ENCODE measurements at regions not wholly inside any gene's neighbourhood (a gene's known extent, or its start where the extent isn't known, plus 50 kb on each side); places are given as distances from the start of the nearest gene placed in this dataset.

DNA sequence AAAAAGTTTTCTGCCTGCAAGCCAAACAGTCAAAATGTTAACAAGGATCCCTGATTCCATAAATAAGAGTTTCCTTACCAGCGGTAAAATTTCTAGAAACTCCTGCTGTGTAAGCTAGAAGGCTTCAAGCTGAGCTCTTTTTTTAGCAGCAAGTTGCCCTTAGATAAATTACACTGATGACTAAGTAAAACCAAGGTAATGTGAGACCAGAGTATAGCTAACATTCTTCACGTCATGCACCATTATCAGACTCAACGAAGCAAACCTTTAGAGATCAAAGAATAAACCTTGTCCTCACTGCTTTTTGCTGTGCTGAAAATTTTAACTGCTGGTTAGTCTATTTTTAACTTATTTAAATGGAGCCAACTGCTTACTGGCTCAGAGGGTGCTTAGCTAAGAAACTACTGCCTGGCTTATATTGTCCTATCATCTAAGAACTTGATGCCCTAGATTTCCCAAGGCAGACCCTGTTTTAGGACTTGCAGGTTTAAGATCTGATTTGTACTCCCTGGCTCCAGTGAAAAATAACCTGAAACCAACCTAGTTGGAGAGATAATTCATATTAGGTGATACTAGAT, 900.7 kb downstream of the JRKL start:
- DNase-seq (ENCODE audit: low spot score), result no peak

DNA sequence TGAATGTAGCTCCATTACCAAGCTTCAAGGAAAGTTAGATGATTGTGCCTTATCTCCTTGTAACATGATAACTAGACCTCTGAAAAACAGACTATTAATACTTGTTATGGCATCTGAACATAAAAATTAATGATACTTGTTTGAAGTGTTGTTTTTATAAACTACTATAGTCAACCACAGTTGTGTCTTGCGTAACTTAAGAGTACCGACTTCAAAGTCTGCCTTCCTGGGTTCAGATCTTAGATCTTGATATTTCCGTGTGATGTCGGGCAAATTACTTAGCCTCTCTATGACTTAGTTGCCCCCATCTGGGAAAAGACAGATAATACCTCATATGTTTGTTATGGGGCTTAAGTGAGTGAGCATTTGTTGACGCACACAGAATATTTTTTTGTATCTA, 906.5 kb downstream of the JRKL start:
- DNase-seq (ENCODE audit: low spot score), result no peak

DNA sequence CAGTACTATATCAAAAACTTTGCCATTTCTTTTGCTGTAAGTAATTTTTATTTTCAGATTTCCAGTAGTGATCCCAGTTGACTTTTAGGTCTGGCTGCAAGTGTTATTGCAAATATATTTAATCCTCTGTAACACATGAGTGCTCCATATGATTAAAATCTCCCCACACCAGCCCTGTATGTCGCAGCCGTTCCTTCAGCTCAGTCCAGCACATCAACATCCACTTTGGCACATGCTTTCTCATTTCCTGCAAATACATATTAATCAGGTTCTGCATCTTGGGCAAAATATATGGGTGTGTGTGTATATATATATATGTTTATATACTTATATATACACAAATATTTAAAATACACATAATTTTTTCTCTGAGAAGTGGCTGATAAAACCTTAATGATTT, 919.5 kb downstream of the JRKL start:
- no peak for DNase-seq (ENCODE audit: low spot score)

DNA sequence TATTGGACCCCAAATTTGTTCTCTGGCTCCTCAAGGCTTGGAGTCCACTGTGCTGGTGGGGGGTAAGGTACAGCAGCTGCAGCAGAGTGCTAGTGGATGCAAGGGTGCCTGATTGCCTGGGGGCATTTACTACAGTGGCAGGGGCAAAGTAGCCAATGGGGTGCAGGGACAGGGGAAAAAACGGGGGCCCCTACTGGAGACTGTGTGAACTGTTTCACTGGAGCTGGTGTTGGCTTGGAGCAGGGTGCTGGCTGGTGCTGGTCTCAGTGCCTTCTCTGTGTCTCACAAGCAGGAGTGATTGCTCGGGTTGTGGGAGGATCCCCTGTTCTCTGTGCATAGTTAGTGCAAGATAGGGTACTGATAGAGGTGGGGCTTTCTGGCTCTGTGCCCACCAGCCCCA, 935.9 kb downstream of the JRKL start:
- DNase-seq (ENCODE audit: low spot score), result no peak

DNA sequence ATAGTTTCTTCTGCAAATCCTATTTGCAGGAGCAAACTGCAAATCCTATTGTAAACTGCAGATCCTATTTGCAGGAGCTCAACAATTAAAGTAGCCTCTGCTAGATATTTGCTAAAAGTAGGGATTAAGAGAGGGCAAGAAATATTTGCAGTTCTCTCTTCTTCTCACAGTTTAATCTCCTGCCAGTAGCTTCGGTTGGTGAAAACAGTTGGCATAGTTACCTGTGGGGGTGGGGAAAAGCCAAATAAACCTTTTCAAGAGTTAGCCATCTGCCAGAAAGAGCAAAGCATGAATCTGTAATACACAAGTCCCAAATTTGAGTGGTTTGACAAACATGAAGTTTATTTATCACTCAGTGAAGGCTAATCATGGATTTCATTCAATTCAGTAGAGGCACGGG, 942.5 kb downstream of the JRKL start:
- DNase-seq (ENCODE audit: low spot score), result no peak

DNA sequence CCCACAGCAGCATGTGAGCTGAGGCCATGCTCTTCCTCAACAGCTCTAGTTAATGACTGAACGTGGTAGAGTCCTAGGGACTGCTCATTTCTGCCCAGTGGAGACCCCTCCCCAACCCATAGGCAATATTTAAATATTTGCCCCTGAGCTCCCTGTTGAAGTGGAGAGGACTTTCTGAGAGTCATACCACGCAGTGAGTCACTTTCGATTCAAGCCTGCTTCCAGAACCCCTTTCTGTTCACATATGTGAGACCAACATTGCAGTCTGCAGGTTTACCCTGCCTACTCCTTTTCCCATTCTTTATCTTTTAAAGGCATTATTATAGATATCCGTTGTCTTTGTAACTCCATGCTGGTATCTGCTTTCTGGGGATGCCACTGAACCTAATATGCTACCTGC, 946.3 kb downstream of the JRKL start:
- DNase-seq (ENCODE audit: low spot score), result no peak

DNA sequence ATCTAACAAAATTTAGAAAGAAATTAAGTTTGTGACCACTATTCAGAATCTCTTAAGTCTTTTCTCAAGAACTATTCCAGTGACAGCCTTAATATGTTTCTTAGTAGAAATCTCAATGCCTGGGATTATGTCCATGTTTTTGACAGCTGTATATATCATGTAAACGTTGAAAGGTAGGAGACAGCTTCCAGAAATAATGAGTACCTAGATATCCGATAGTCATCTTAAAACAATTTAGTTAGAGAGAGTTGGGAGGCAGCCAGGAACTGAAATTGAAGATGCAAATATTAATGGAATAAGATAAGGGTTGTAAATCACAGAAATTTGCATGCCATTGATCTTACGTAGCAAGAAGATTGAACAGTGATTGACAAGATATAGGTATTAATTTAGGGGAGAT, 955.2 kb downstream of the JRKL start:
- no peak for DNase-seq (ENCODE audit: low spot score)

DNA sequence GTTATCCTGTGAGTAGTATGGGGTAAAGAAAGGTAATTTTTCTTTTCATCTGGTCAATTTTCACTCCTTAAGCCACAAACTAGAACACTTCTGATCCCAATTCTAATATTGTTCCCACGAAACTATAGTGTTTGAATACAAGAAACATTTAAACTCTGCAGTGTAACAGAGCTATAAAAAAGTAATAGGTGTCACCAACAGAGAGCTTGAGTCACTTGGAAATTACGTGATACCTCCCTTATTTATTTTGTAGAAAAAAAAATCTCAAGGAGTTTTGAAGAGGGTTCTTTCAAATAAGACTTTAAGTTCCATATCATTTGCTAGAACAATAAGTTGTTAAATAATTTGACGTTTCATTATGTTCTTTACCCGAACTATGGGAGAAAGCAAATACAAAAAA, 959.4 kb downstream of the JRKL start:
- DNase-seq (ENCODE audit: low spot score), result no peak

DNA sequence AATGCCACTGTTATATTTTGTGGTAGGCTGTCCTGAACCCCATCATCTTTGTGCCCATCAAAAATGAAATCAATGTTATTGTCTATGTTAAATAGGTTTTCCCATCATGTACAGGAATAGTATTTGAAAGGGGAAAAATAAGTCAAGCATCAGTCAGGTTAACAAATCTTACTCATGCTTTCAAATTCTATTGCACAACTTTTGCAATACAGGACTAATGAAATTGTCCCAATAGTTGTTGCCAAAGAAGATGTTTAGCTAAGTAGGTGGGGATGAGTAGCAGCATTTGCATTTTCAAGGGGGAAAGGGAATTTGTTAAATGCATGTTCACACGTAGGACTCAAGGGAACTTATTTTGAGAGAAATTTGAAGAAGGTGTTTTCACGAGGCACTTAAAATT, 962.1 kb downstream of the JRKL start:
- DNase-seq (ENCODE audit: low spot score), result no peak

DNA sequence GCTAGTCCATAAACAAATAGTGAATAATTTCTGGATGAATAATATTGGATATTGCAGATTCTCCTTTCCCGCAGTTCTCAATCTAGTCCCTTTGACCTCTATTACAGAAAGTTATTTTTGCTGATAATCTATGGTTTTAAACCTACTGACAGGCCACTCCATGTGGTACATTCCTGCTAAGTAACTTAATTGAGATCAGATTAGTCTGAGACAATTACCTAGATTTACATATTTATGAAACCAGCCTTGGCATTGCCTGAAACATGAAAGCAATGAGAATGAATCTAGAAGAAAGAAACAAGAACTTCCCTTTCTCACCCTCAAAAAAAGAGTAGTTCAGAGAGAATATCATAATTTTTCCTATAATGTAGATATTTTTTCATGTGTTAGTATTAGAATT, 964.2 kb downstream of the JRKL start:
- DNase-seq (ENCODE audit: low spot score), result no peak

DNA sequence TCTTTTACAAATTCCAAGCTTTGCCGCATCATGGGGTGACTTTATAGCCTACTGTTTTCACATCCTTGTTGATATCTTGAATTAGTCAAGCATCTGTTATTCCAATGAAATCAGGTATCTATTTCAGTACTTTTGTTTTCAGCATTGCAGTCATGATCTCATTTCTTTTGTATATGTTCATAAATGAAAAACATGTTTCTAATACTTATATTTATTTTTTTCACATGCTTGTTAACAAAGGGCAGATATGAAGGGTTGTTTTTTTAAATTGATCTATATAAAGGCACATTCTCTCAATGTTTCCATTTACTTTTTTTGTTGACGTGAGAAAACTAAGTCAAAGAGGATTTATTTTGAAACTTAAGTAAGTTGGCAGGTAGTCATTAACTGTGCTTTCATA, 964.8 kb downstream of the JRKL start:
- no peak for DNase-seq (ENCODE audit: low spot score)

DNA sequence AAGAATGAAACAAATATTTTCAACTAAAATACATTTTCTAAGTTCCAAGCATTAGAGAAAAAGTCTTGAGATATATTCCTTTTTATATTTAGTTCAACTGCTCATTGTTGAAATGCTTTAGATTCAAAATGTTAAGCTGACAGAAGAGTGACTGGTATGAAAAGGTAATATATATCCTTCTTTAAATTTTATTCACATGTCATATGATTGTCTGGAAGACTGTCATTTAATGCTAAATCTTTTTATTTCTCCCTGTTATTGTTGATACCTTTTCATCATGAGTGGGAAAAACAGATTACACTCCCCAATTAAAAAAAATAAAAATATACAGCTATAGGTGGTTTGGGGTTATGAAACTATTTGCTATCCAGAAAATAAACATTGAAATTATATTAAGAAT, 965.4 kb downstream of the JRKL start:
- no peak for DNase-seq (ENCODE audit: low spot score)

DNA sequence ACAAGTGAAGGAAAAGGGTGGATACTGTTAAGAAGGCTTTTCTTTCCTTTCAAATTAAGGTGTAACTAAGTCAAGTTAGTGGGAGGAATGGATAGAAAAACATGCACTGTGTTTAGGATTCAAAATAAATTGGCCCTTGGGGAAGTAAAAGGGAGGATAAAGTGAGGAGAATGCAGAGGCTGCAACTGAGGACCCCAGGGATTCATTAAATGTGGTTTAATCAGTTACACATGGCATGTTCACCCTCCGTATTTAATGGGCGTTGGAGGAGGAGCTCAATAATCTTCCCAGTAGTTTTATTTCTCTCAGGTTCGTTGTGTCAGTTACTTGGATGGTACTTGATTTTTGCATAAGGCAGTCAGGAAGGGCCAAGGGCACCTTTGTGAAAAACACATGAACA, 966.3 kb downstream of the JRKL start:
- no peak for DNase-seq (ENCODE audit: low spot score)

DNA sequence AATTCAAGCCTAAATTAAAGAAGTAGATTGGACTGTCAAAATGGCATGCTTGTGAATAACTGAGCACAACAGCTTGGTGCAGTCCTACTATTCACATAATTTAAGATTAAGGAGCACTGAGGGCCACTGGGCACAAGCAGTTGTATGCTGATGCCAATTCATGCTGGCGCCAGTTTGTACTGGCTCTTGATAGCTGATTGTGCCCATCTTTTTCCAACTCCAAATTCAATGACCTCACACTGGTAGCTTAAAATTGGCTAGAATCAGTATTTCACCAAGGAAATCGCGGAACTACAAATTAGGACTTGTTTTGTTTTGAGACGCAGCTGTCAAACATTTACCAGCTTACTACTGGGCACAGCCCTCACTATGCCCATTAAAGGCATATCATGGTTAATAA, 969.2 kb downstream of the JRKL start:
- DNase-seq (ENCODE audit: low spot score), result no peak

DNA sequence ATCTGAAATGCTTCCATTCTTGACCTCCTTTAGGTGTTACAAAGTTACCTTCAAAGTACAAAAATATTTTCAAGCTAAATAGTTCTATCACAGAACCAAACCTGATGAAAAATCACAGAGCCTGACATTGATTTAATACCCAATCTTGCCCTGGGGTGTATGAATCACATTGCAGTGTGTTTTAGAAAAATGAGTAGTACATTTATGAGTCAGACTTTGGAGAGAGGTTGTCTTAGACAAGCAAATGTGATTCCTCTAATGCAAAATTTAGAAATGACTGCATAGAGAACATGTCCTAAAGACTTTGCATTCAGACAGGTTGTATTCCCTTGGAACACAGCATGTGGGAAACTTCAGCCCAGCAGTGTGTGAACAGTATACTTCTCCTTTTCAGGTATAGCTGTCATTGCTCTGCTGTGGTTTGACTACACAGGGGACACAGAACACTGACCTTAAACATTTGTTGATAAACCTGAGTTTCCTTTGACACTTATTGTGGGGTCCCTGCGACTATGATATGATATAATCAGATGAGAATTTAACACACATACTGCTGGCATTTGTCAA, 972.1 kb downstream of the JRKL start:
- no peak for DNase-seq (ENCODE audit: low spot score)

DNA sequence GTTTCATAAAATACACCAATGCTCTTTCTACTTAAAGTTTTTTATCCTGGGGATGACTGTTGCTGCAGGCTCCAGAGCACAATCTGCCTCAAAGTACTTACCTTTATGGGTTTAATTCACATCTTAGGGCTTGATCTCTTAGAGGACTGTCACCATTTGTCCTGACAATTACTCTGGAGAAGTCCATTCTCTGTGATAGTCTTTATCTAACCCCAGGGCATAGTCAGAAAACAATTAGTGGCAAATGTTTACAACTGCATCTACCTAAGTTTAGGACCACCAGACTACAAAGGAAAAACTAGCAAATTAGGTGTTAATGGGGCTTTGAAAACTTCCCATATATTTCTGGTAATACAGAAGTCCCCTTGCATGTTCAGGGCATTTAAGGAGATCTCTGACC, 973.5 kb downstream of the JRKL start:
- DNase-seq (ENCODE audit: low spot score), result no peak

DNA sequence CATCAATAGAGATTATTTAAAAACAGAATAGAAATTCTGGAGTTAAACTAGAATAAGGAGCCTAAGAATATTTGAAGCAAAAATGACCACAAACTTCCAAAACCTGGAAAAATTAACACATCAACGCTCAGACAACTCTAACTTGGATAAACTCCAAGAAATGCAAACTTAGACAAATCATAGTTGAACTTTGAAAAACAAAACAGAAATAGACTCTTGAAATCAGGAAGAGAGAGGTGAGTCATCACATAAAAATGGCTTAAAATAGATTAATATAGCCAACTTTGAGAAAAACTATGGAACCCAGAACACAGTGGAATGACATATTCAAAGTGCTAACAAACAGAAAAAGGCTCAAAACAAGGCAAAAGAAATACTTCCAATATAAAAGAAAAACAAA, 974.2 kb downstream of the JRKL start:
- DNase-seq (ENCODE audit: low spot score), result no peak

DNA sequence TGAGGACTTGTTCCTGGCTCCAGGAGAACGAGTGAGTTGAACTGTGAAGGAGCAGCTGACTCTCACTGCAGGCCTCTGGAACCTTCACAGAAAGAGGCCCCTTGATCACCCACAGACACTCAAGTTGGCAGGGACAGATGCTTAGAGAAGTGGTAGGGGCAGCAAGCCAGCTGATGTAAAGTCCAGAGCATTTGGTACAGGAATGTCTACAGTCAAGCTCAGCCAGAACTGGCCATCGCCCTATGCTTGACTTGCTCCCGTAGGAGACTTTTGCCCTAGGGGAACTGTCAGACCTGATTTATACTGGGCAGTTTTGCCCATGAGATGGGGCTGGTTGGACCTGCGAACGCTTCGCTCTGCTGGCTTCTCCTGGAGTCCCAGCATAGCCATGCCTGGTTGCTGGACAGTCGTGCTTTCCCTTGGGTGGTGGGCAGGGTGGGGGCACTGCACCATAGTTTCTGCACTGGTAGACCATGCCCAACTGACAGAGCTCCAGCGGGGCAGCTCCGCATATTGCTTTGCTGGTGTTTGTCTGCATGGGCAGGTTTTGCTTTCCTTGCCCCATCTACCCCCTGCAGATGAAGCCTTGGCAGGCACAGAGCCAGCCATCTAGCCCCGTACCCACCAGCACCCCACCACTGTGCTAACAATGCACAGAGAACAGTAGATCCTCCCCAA, 977.7 kb downstream of the JRKL start:
- DNase-seq (ENCODE audit: low spot score), result no peak

DNA sequence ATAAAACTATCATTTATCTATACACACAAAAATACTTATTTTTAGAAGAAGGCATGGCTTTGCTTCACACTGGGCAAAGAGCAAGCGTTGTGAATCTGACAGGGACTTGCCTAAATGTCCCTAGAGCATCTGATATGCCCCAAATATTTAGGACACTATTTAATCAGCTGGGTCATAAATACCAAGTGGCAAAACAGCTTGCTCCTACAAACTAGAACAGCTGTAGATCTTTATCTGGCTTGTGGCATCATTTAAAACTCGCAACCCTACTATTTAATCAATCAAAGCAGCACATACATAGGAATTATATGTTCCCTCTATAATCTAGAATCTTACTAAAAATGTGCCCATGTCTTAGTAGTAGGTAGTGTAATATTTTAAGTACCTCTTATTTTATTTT, 999.5 kb downstream of the JRKL start:
- no peak for DNase-seq (ENCODE audit: low spot score)

DNA sequence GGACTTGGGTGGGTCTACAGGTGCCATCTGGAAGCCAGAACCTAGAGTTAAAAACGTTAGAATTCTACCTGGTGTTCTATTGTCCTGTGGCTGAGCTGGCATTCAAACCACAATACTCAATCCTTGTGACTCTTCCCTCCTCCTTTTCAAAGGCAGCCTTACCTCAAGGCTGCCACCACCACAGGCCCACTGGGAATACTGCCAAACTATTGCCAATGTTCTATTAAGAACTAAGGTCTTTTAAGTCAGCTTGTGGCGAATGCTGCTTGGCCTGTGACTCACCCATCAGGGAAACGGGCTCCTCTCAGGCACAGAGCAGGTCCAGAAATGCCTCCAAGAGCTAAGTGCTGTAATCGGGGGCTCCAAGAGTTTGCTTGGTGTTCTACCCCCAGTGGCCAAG, 1008.4 kb downstream of the JRKL start:
- DNase-seq (ENCODE audit: low spot score), result no peak

DNA sequence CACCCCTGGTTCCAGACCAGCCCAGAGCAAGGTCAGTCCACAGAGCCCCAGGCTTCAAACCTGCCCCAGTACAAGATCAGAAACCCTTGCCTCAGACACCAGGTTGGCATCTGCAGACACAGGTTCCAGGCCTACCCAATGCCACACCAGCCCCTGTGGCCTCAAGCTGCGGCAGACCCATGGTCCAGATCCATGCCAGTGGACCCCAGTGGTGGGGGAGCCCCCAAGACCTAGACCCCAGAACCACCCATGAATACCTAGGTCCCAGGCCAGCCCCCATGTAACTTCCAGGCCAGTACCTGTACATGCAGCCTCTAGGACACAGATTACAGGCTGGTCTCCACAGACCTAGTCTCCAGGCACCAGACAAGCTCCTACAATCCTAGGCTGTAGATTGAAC, 1019.3 kb downstream of the JRKL start:
- no peak for DNase-seq (ENCODE audit: low spot score)

DNA sequence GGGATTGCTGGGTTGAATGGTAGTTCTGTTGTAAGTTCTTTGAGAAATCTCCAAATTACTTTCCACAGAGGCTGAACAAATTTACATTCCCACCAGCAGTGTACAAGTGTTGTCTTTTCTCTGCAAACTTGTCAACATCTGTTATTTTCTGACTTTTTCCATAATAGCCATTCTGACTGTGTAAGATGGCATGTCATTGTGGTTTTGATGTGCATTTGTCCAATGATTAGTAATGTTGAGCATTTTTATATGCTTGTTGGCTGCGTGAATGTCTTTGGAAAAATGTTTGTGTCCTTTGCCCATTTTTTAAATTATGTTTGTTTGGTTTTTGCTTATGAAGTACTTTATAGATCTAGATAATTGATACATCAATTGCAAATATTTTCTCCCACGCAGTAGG, 1025.0 kb downstream of the JRKL start:
- DNase-seq (ENCODE audit: low spot score), result no peak

DNA sequence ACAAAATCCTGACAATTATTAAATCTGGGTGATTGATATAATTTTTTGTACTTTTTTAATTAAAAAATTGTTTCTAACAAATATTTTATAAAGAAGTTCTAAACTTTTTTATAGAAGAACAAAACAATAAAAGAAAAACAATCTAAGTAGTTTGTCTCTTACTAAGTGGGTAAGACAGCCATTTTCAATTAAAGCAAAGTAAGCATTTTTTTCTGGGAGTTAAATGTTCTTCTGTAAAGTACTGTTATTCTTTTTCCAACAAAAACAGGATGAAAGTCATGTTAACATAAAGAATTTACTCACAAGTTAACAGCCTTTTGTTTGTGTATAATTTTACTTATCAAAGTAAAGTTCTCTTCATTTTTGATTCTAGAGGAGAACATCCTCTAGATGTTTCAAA, 1029.9 kb downstream of the JRKL start:
- DNase-seq (ENCODE audit: low spot score), result no peak

DNA sequence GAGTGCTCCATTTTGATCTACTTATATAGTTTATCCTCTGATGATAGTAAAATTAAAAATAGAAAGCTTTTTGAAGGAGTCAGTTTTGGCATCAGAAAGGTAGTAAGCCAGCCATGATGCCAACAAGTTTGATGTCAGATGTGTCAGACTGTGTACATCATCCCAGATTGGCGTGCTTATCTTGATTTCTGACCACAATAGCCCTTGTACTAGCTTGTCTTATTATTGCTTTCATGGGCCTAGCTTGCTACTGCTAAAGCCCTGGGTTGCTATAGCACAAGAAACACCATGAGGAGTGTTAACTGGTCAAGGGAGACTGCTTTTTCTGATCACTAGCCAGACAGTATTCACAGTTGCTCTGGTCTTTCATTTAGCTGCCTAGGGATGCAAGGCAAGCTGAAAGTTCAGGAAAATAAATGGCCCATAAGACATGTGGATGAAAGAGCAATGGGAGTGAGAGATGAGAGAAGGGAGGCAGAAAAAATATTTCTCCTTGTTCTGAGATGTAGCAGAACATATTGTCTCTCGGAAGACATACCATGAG, 1038.5 kb downstream of the JRKL start:
- DNase-seq (ENCODE audit: low spot score), result no peak
